HepG2 (cell line): ENCODE measurements at regions not wholly inside any gene's neighbourhood (a gene's known extent, or its start where the extent isn't known, plus 50 kb on each side); places are given as distances from the start of the nearest gene placed in this dataset.
A peak's percentile ranks its signal among the peaks of the same experiment; 100 is the strongest.

Experiments used
- BHLHE40 ChIP-seq: IDR thresholded peaks from 2 replicates; pipeline ENCODE4 v1.6.1; 2011; ENCODE audit warnings: low read length, improper control_type of control experiment
- CC2D1A ChIP-seq: sonication (generic); formaldehyde crosslinking; IDR thresholded peaks from 2 replicates; pipeline ENCODE4 v1.8.1; 2023; ENCODE audit warnings: mild to moderate bottlenecking, missing genetic modification reagents
- CEBPB ChIP-seq: IDR thresholded peaks from 2 replicates; pipeline ENCODE4 v1.6.1; 2011; ENCODE audit warnings: low read depth, low read length, improper control_type of control experiment, borderline replicate concordance
- ESRRA ChIP-seq: sonication (generic); formaldehyde crosslinking; IDR thresholded peaks from 2 replicates; pipeline ENCODE4 v1.5.1; 2020; ENCODE audit warnings: mild to moderate bottlenecking, low read depth, missing genetic modification reagents
- GABPB1 ChIP-seq: IDR thresholded peaks from 2 replicates; pipeline ENCODE4 v1.6.1; 2016; ENCODE audit warnings: mild to moderate bottlenecking, missing genetic modification reagents, moderate library complexity, missing compliant biosample characterization
- IKZF4 ChIP-seq: sonication (generic); formaldehyde crosslinking; IDR thresholded peaks from 2 replicates; pipeline ENCODE4 v1.5.1; 2020; ENCODE audit warnings: borderline replicate concordance, mild to moderate bottlenecking, low read depth, missing genetic modification reagents; ENCODE audit errors: not compliant biosample characterization
- KDM2A ChIP-seq: sonication (generic); formaldehyde crosslinking; IDR thresholded peaks from 2 replicates; pipeline ENCODE4 v1.4.0; 2020; ENCODE audit warnings: low read depth, missing genetic modification reagents, borderline replicate concordance
- MAZ ChIP-seq, 2 experiments: sonication (generic) in 1 of 2; formaldehyde crosslinking in 1 of 2; IDR thresholded peaks; 2 replicates each; pipeline versions ENCODE4 v1.5.0 to v1.6.1; 2012 to 2020; ENCODE audit warnings: low read depth in 2 of 2, mild to moderate bottlenecking in 2 of 2, borderline replicate concordance in 1 of 2, improper control_type of control experiment in 1 of 2, low read length in 1 of 2, missing genetic modification reagents in 1 of 2, moderate library complexity in 1 of 2
- MYC ChIP-seq: sonication (generic); formaldehyde crosslinking; IDR thresholded peaks from 2 replicates; pipeline ENCODE4 v1.9.0; 2021; ENCODE audit warnings: missing genetic modification reagents, borderline replicate concordance
- RAD51 ChIP-seq: fragments of 450-650 bp; IDR thresholded peaks from 2 replicates; pipeline ENCODE4 v1.6.1; 2016; ENCODE audit warnings: borderline replicate concordance
- RXRB ChIP-seq: IDR thresholded peaks from 2 replicates; pipeline ENCODE4 v1.6.1; 2016; ENCODE audit warnings: borderline replicate concordance, missing genetic modification reagents, missing compliant biosample characterization
- SALL1 ChIP-seq: sonication (generic); formaldehyde crosslinking; IDR thresholded peaks from 2 replicates; pipeline ENCODE4 v1.8.0; 2022; ENCODE audit warnings: mild to moderate bottlenecking, missing genetic modification reagents
- THAP11 ChIP-seq: IDR thresholded peaks from 2 replicates; pipeline ENCODE4 v1.6.1; 2016; ENCODE audit warnings: missing biosample characterization, missing genetic modification reagents
- YEATS2 ChIP-seq: sonication (generic); formaldehyde crosslinking; IDR thresholded peaks from 2 replicates; pipeline ENCODE4 v1.4.0; 2020; ENCODE audit warnings: missing genetic modification reagents, borderline replicate concordance
- ZBTB38 ChIP-seq: sonication (generic); formaldehyde crosslinking; IDR thresholded peaks from 2 replicates; pipeline ENCODE4 v1.5.1; 2020; ENCODE audit warnings: mild to moderate bottlenecking, missing genetic modification reagents
- ZFY ChIP-seq: sonication (generic); formaldehyde crosslinking; IDR thresholded peaks from 2 replicates; pipeline ENCODE4 v1.4.0; 2020; ENCODE audit warnings: missing genetic modification reagents
- ZNF329 ChIP-seq: sonication (generic); formaldehyde crosslinking; IDR thresholded peaks from 2 replicates; pipeline ENCODE4 v1.9.0; 2021; ENCODE audit warnings: low read depth, mild to moderate bottlenecking, missing genetic modification reagents
- ZNF335 ChIP-seq: sonication (generic); formaldehyde crosslinking; IDR thresholded peaks from 2 replicates; pipeline ENCODE4 v1.4.0; 2020; ENCODE audit warnings: missing genetic modification reagents
- ZNF687 ChIP-seq: sonication (generic); formaldehyde crosslinking; IDR thresholded peaks from 2 replicates; pipeline ENCODE4 v1.5.1; 2020; ENCODE audit warnings: mild to moderate bottlenecking, missing genetic modification reagents, moderate library complexity
- ZSCAN31 ChIP-seq: sonication (generic); formaldehyde crosslinking; IDR thresholded peaks from 2 replicates; pipeline ENCODE4 v1.5.0; 2020; ENCODE audit warnings: low read depth, mild to moderate bottlenecking, missing genetic modification reagents

- TF ChIP-seq KDM2A, result peak; percentile 22; the same call in 1 of the 2 replicates
- peak; percentile 70 for TF ChIP-seq ZNF687
- peak; percentile 51; the same call in 1 of the 2 replicates for TF ChIP-seq CEBPB
- peak; percentile 37; the same call in 1 of the 2 replicates for TF ChIP-seq YEATS2 (CRISPR knock-in tag)
- peak; percentile 44; the same call in 1 of the 2 replicates for TF ChIP-seq RAD51
- TF ChIP-seq ZBTB38, result peak; percentile 21; the same call in 1 of the 2 replicates
- no peak for TF ChIP-seq CC2D1A (CRISPR knock-in tag)
- 0 out of 2 replicates have a peak, but pooled peaks have one; percentile 22 for TF ChIP-seq ZFY
- TF ChIP-seq ZSCAN31 (CRISPR knock-in tag), result 0 out of 2 replicates have a peak, but pooled peaks have one; percentile 46
- no peak for TF ChIP-seq IKZF4 (CRISPR knock-in tag)
- no peak for TF ChIP-seq ESRRA (CRISPR knock-in tag)
- peak; percentile 28; the same call in 1 of the 2 replicates for TF ChIP-seq MYC (CRISPR knock-in tag)
- peak; percentile 91 for TF ChIP-seq BHLHE40
- 0 out of 2 replicates have a peak, but pooled peaks have one; percentile 34 for TF ChIP-seq RXRB
- no peak for TF ChIP-seq ZNF329 (CRISPR knock-in tag)
- TF ChIP-seq ZNF335 (CRISPR knock-in tag), result no peak
- peak; percentile 33; the same call in 1 of the 2 replicates for TF ChIP-seq THAP11 (CRISPR knock-in tag)
- no peak for TF ChIP-seq MAZ (IDR thresholded peaks at IDR 0.05; ENCODE audit: borderline replicate concordance, low read depth, low read length)
- TF ChIP-seq MAZ (CRISPR knock-in tag; IDR thresholded peaks at IDR 0.05; ENCODE audit: low read depth), result 0 out of 2 replicates have a peak, but pooled peaks have one; percentile 35
- TF ChIP-seq SALL1 (CRISPR knock-in tag), result 0 out of 2 replicates have a peak, but pooled peaks have one; percentile 23
- peak; percentile 59 for TF ChIP-seq GABPB1 (CRISPR knock-in tag)
These were observed 81.1 kb downstream of the SIK1 start (continued) for GRCh38 chr21:43345746-43346409.
